GM23338 (cell line): ENCODE measurements at regions not wholly inside any gene's neighbourhood (a gene's known extent, or its start where the extent isn't known, plus 50 kb on each side); places are given as distances from the start of the nearest gene placed in this dataset.

ENCODE experiments used
- ATAC-seq: fragments of 200-7000 bp; cut with Tn5 transposase; 3 replicates; pipeline ENCODE4 v1.9.1; 2020
- DNase-seq: peaks from one replicate; pipeline ENCODE4 v3.0.0-alpha.2; 2015; ENCODE audit warnings: low spot score
- H2AFZ ChIP-seq: fragments of 200-600 bp; sonication (generic); 2 replicates; pipeline ENCODE4 v1.8.0; 2016; ENCODE audit warnings: antibody characterized with exemption, mild to moderate bottlenecking, moderate library complexity
- H3F3A ChIP-seq: fragments of 200-600 bp; sonication (generic); replicated peaks from 2 replicates; pipeline ENCODE4 v1.8.0; 2017; ENCODE audit warnings: antibody characterized with exemption, mixed run types, low read depth
- H3K27ac ChIP-seq: fragments of 200-600 bp; sonication (generic); 2 replicates; pipeline ENCODE4 v1.6.1; 2016; ENCODE audit warnings: low read depth
- H3K27me3 ChIP-seq: fragments of 200-600 bp; sonication (generic); 2 replicates; pipeline ENCODE4 v1.8.0; 2016; ENCODE audit warnings: mild to moderate bottlenecking, mixed run types, moderate library complexity; ENCODE audit not compliant: insufficient read depth
- H3K36me3 ChIP-seq: fragments of 200-600 bp; sonication (generic); 2 replicates; pipeline ENCODE4 v1.8.0; 2016; ENCODE audit warnings: mild to moderate bottlenecking; ENCODE audit not compliant: insufficient read depth
- H3K4me1 ChIP-seq: fragments of 200-600 bp; sonication (generic); 2 replicates; pipeline ENCODE4 v1.8.0; 2016; ENCODE audit warnings: mild to moderate bottlenecking, moderate library complexity; ENCODE audit not compliant: insufficient read depth
- H3K4me2 ChIP-seq: fragments of 200-600 bp; sonication (generic); 2 replicates; pipeline ENCODE4 v1.7.1; 2017; ENCODE audit warnings: mixed run types
- H3K4me3 ChIP-seq: fragments of 200-600 bp; sonication (generic); 2 replicates; pipeline ENCODE4 v1.6.1; 2016; ENCODE audit warnings: mixed run types
- H3K79me2 ChIP-seq: fragments of 200-600 bp; sonication (generic); replicated peaks from 2 replicates; pipeline ENCODE4 v1.8.0; 2017; ENCODE audit warnings: mild to moderate bottlenecking; ENCODE audit not compliant: insufficient read depth
- H3K9me2 ChIP-seq: fragments of 200-600 bp; sonication (generic); 2 replicates; pipeline ENCODE4 v1.8.0; 2017; ENCODE audit not compliant: insufficient read depth
- H4K20me1 ChIP-seq: fragments of 200-600 bp; sonication (generic); replicated peaks from 2 replicates; pipeline ENCODE4 v1.8.0; 2017; ENCODE audit warnings: mild to moderate bottlenecking; ENCODE audit not compliant: insufficient read depth
- H3K27ac Mint-ChIP-seq: 2 replicates; pipeline ENCODE4 v1.8.0; 2020; ENCODE audit warnings: inconsistent platforms, mild to moderate bottlenecking, moderate library complexity, mixed read lengths
- H3K27me3 Mint-ChIP-seq: 3 replicates; pipeline ENCODE4 v1.8.0; 2022; ENCODE audit warnings: low read depth, mild to moderate bottlenecking, moderate library complexity, mixed read lengths, inconsistent platforms; ENCODE audit not compliant: insufficient read depth, poor library complexity
- H3K36me3 Mint-ChIP-seq: 3 replicates; pipeline ENCODE4 v1.8.0; 2021; ENCODE audit warnings: low read depth, mild to moderate bottlenecking, inconsistent platforms, moderate library complexity, mixed read lengths
- H3K4me1 Mint-ChIP-seq: 3 replicates; pipeline ENCODE4 v1.8.0; 2020; ENCODE audit warnings: mild to moderate bottlenecking, inconsistent platforms, mixed read lengths
- H3K4me3 Mint-ChIP-seq: 3 replicates; pipeline ENCODE4 v1.8.0; 2021; ENCODE audit warnings: moderate library complexity, mild to moderate bottlenecking, inconsistent platforms, mixed read lengths
- H3K9me3 Mint-ChIP-seq: 3 replicates; pipeline ENCODE4 v1.8.0; 2020; ENCODE audit warnings: moderate library complexity, mild to moderate bottlenecking, inconsistent platforms, mixed read lengths
- CREB1 ChIP-seq: fragments of 250-450 bp; sonication (Bioruptor Pico); IDR thresholded peaks from 2 replicates; pipeline ENCODE4 v1.5.0; 2020; ENCODE audit warnings: low read depth, mild to moderate bottlenecking, moderate library complexity
- EZH2 ChIP-seq: fragments of 200-600 bp; sonication (generic); IDR thresholded peaks from one replicate; pipeline ENCODE4 v1.8.0; 2017; ENCODE audit warnings: antibody characterized with exemption, mild to moderate bottlenecking, low read depth; ENCODE audit not compliant: unreplicated experiment
- NANOG ChIP-seq: IDR thresholded peaks from 2 replicates; pipeline ENCODE4 v1.6.1; 2016; ENCODE audit warnings: antibody characterized with exemption, borderline replicate concordance
- STAT1 ChIP-seq: IDR thresholded peaks from one replicate; pipeline ENCODE4 v1.6.1; 2016; ENCODE audit warnings: antibody characterized with exemption; ENCODE audit not compliant: unreplicated experiment
- ZNF114 ChIP-seq: fragments of 250-450 bp; sonication (Bioruptor Pico); IDR thresholded peaks from 2 replicates; pipeline ENCODE4 v1.5.0; 2020; ENCODE audit warnings: mild to moderate bottlenecking, moderate library complexity
- ZNF331 ChIP-seq: fragments of 250-450 bp; sonication (Bioruptor Pico); IDR thresholded peaks from 2 replicates; pipeline ENCODE4 v1.5.0; 2020; ENCODE audit warnings: low read depth, mild to moderate bottlenecking, moderate library complexity
- TF ChIP-seq, protein P1 (sequence below): fragments of 250-450 bp; sonication (Bioruptor Pico); IDR thresholded peaks from 2 replicates; pipeline ENCODE4 v1.5.0; 2020; ENCODE audit warnings: mild to moderate bottlenecking, moderate library complexity
- TF ChIP-seq, protein P2 (sequence below), 2 experiments: fragments of 200-600 bp in 1 of 2; sonication (generic) in 1 of 2; conservative IDR thresholded peaks; 2 replicates each; pipeline versions ENCODE4 v1.5.1 to v1.6.1; 2016 to 2017; ENCODE audit warnings: antibody characterized with exemption in 2 of 2, low read depth in 2 of 2, mild to moderate bottlenecking in 2 of 2, moderate library complexity in 1 of 2
- TF ChIP-seq, protein P3 (sequence below): IDR thresholded peaks from one replicate; pipeline ENCODE4 v1.6.1; 2018; ENCODE audit warnings: antibody characterized with exemption; ENCODE audit not compliant: unreplicated experiment

DNA sequence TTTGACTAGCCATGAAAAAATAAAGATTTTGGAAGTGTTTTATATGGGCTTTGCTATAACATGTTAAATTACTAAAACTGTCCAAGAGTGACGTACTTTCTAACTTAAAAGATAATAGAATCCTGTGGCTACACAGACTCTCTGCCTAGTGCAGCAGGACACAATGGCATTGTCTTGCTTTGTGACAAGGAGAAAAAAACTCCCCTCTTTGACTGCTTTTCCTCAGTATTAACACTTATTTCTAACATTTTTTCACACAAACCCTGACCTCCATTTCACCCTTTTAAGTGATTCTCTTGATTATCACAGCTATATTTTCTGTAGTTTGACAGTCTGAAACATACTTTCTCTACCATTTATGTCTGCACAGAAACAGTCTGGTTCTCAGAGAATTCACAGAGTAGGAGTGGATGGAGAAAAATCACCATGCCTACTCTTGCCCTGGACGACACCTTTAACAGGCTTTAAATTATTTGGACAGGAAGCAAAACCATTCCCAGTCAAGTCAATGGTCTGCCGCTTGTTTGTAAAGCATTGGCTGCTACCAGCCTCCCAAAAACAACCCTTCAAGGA lies 336.3 kb upstream of the SMIM30 start:
- TF ChIP-seq ZNF114 (CRISPR knock-in tag) (no peak), EZH2 (no peak), ZNF331 (CRISPR knock-in tag) (no peak)
- TF ChIP-seq, protein P1, sequence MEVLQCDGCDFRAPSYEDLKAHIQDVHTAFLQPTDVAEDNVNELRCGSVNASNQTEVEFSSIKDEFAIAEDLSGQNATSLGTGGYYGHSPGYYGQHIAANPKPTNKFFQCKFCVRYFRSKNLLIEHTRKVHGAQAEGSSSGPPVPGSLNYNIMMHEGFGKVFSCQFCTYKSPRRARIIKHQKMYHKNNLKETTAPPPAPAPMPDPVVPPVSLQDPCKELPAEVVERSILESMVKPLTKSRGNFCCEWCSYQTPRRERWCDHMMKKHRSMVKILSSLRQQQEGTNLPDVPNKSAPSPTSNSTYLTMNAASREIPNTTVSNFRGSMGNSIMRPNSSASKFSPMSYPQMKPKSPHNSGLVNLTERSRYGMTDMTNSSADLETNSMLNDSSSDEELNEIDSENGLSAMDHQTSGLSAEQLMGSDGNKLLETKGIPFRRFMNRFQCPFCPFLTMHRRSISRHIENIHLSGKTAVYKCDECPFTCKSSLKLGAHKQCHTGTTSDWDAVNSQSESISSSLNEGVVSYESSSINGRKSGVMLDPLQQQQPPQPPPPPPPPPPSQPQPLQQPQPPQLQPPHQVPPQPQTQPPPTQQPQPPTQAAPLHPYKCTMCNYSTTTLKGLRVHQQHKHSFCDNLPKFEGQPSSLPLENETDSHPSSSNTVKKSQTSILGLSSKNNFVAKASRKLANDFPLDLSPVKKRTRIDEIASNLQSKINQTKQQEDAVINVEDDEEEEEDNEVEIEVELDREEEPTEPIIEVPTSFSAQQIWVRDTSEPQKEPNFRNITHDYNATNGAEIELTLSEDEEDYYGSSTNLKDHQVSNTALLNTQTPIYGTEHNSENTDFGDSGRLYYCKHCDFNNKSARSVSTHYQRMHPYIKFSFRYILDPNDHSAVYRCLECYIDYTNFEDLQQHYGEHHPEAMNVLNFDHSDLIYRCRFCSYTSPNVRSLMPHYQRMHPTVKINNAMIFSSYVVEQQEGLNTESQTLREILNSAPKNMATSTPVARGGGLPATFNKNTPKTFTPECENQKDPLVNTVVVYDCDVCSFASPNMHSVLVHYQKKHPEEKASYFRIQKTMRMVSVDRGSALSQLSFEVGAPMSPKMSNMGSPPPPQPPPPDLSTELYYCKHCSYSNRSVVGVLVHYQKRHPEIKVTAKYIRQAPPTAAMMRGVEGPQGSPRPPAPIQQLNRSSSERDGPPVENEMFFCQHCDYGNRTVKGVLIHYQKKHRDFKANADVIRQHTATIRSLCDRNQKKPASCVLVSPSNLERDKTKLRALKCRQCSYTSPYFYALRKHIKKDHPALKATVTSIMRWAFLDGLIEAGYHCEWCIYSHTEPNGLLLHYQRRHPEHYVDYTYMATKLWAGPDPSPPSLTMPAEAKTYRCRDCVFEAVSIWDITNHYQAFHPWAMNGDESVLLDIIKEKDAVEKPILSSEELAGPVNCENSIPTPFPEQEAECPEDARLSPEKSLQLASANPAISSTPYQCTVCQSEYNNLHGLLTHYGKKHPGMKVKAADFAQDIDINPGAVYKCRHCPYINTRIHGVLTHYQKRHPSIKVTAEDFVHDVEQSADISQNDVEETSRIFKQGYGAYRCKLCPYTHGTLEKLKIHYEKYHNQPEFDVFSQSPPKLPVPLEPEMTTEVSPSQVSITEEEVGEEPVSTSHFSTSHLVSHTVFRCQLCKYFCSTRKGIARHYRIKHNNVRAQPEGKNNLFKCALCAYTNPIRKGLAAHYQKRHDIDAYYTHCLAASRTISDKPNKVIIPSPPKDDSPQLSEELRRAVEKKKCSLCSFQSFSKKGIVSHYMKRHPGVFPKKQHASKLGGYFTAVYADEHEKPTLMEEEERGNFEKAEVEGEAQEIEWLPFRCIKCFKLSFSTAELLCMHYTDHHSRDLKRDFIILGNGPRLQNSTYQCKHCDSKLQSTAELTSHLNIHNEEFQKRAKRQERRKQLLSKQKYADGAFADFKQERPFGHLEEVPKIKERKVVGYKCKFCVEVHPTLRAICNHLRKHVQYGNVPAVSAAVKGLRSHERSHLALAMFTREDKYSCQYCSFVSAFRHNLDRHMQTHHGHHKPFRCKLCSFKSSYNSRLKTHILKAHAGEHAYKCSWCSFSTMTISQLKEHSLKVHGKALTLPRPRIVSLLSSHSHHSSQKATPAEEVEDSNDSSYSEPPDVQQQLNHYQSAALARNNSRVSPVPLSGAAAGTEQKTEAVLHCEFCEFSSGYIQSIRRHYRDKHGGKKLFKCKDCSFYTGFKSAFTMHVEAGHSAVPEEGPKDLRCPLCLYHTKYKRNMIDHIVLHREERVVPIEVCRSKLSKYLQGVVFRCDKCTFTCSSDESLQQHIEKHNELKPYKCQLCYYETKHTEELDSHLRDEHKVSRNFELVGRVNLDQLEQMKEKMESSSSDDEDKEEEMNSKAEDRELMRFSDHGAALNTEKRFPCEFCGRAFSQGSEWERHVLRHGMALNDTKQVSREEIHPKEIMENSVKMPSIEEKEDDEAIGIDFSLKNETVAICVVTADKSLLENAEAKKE = no peak

DNA sequence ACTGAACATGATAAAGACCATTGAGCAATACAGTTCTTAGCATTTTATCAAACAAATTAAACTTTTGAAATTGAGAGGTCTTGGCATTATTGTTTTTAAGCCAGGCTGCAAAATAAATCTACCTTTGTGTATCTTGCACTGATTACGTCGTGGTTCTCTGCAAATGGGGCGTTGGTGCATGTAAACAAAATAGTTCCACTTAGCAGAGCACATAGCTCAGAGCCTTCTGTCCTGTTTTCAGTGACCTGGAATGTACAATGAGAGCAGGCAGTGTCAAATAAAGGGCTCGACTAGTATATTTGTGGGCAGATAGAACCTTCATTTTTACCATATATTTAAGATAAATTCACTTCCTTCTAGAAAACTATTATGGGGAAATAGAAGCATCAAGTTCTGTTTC lies 333.9 kb upstream of the SMIM30 start:
- ATAC-seq = no peak
- Histone ChIP-seq H3K9me2 (no peaks in the 10 kb centered on the region), H3K4me3 (no peak overlapping the region)

More for the DNA sequence above, 336.3 kb upstream of the SMIM30 start:
- Mint-ChIP-seq H3K27me3 (no peaks in the 10 kb centered on the region), H3K4me1 (no peaks in the 10 kb centered on the region; the same call in 2 of the 3 replicates), H3K9me3 (no peaks in the 10 kb centered on the region), H3K4me3 (no peak overlapping the region), H3K27ac (no peak overlapping the region), H3K36me3 (no peaks in the 10 kb centered on the region)
- DNase-seq (no peak), ATAC-seq (no peak)
- no peaks in the 10 kb centered on the region for H3K4me1 ChIP-seq
- H4K20me1 ChIP-seq = no peaks in the 10 kb centered on the region
- H3K36me3 ChIP-seq = no peaks in the 10 kb centered on the region
- H3K27ac ChIP-seq = no peak overlapping the region
- no peak overlapping the region for H3K4me2 ChIP-seq
- no peaks in the 10 kb centered on the region for H3K9me2 ChIP-seq
- H3K27me3 ChIP-seq = no peaks in the 10 kb centered on the region
- no peaks in the 10 kb centered on the region for H3K79me2 ChIP-seq
- no peak overlapping the region for H2AFZ ChIP-seq
- H3F3A ChIP-seq = no peaks in the 10 kb centered on the region
- H3K4me3 ChIP-seq = no peak overlapping the region

More for the DNA sequence above, 333.9 kb upstream of the SMIM30 start:
- Histone ChIP-seq H3F3A (no peaks in the 10 kb centered on the region), H4K20me1 (no peaks in the 10 kb centered on the region), H3K79me2 (no peaks in the 10 kb centered on the region), H3K27me3 (no peaks in the 10 kb centered on the region), H3K36me3 (no peaks in the 10 kb centered on the region), H3K27ac (no peak overlapping the region), H3K4me2 (no peak overlapping the region), H3K4me1 (no peaks in the 10 kb centered on the region), H2AFZ (no peak overlapping the region)
- no peaks in the 10 kb centered on the region for H3K36me3 Mint-ChIP-seq
- no peak for DNase-seq
- H3K27me3 Mint-ChIP-seq = no peaks in the 10 kb centered on the region
- H3K9me3 Mint-ChIP-seq = no peaks in the 10 kb centered on the region
- H3K4me3 Mint-ChIP-seq = no peak overlapping the region
- TF ChIP-seq CREB1 = no peak
- TF ChIP-seq STAT1 = no peak
- TF ChIP-seq, protein P2, sequence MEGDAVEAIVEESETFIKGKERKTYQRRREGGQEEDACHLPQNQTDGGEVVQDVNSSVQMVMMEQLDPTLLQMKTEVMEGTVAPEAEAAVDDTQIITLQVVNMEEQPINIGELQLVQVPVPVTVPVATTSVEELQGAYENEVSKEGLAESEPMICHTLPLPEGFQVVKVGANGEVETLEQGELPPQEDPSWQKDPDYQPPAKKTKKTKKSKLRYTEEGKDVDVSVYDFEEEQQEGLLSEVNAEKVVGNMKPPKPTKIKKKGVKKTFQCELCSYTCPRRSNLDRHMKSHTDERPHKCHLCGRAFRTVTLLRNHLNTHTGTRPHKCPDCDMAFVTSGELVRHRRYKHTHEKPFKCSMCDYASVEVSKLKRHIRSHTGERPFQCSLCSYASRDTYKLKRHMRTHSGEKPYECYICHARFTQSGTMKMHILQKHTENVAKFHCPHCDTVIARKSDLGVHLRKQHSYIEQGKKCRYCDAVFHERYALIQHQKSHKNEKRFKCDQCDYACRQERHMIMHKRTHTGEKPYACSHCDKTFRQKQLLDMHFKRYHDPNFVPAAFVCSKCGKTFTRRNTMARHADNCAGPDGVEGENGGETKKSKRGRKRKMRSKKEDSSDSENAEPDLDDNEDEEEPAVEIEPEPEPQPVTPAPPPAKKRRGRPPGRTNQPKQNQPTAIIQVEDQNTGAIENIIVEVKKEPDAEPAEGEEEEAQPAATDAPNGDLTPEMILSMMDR (conservative IDR thresholded peaks at IDR 0.05; ENCODE audit: low read depth in 2 of 2) = no peak
- TF ChIP-seq, protein P3, sequence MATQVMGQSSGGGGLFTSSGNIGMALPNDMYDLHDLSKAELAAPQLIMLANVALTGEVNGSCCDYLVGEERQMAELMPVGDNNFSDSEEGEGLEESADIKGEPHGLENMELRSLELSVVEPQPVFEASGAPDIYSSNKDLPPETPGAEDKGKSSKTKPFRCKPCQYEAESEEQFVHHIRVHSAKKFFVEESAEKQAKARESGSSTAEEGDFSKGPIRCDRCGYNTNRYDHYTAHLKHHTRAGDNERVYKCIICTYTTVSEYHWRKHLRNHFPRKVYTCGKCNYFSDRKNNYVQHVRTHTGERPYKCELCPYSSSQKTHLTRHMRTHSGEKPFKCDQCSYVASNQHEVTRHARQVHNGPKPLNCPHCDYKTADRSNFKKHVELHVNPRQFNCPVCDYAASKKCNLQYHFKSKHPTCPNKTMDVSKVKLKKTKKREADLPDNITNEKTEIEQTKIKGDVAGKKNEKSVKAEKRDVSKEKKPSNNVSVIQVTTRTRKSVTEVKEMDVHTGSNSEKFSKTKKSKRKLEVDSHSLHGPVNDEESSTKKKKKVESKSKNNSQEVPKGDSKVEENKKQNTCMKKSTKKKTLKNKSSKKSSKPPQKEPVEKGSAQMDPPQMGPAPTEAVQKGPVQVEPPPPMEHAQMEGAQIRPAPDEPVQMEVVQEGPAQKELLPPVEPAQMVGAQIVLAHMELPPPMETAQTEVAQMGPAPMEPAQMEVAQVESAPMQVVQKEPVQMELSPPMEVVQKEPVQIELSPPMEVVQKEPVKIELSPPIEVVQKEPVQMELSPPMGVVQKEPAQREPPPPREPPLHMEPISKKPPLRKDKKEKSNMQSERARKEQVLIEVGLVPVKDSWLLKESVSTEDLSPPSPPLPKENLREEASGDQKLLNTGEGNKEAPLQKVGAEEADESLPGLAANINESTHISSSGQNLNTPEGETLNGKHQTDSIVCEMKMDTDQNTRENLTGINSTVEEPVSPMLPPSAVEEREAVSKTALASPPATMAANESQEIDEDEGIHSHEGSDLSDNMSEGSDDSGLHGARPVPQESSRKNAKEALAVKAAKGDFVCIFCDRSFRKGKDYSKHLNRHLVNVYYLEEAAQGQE = no peak
- TF ChIP-seq NANOG = no peak
- no peak overlapping the region for H3K27ac Mint-ChIP-seq
- H3K4me1 Mint-ChIP-seq = no peaks in the 10 kb centered on the region
